ENCODE measurements at regions not wholly inside any gene's neighbourhood (a gene's known extent, or its start where the extent isn't known, plus 50 kb on each side); places are given as distances from the start of the nearest gene placed in this dataset.

- H3K4me1 Mint-ChIP-seq = no peaks in the 10 kb centered on the region
- Histone ChIP-seq H3K79me2 (ENCODE audit: control insufficient read depth, insufficient read depth, low read length) (no peaks in the 10 kb centered on the region), H4K20me1 (ENCODE audit: control insufficient read depth, insufficient read depth, low read length, poor library complexity, severe bottlenecking) (no peaks in the 10 kb centered on the region), H3K4me3 (ENCODE audit: control extremely low read depth in 1 of 5, extremely low read depth in 1 of 5, insufficient read depth in 1 of 5, low read depth in 2 of 5, low read length in 4 of 5) (no peak overlapping the region), H3K9me3 (ENCODE audit: control extremely low read depth in 1 of 3, control insufficient read depth in 2 of 3, insufficient read depth in 1 of 3, low read length in 2 of 3) (peaks cover 0 to 6% (median 0%) of the 10 kb centered on the region in 3 donors), H3K4me2 (replicated peaks; ENCODE audit: low read depth, low read length, poor library complexity, severe bottlenecking) (no peak overlapping the region), H3K36me3 (replicated peaks in 1 of 2; ENCODE audit: control extremely low read depth in 1 of 2, control insufficient read depth in 1 of 2, extremely low read depth in 1 of 2, insufficient read depth in 2 of 2, low read length in 1 of 2) (no peaks in the 10 kb centered on the region), H3K4me1 (ENCODE audit: control insufficient read depth in 2 of 2, insufficient read depth in 2 of 2, low read length in 2 of 2) (no peaks in the 10 kb centered on the region), H3K27me3 (replicated peaks in 1 of 4; ENCODE audit: control extremely low read depth in 1 of 4, control insufficient read depth in 3 of 4, insufficient read depth in 4 of 4, low read length in 3 of 4) (no peaks in the 10 kb centered on the region), H3K9ac (ENCODE audit: low read length) (no peak overlapping the region), H3K27ac (ENCODE audit: low read length in 2 of 2) (no peak overlapping the region), H2AFZ (ENCODE audit: insufficient read depth, low read depth, low read length, poor library complexity, severe bottlenecking) (no peak overlapping the region)
- no peak for DNase-seq
- H3K9me3 Mint-ChIP-seq (ENCODE audit: insufficient read depth) = no peaks in the 10 kb centered on the region
- no peaks in the 10 kb centered on the region for H3K27me3 Mint-ChIP-seq
- TF ChIP-seq CTCF (IDR thresholded peaks at IDR 0.05) (no peak), EZH2 (IDR thresholded peaks at IDR 0.05; ENCODE audit: borderline replicate concordance, insufficient read depth, low read depth, low read length, poor library complexity, severe bottlenecking) (no peak)
- no peak overlapping the region for H3K4me3 Mint-ChIP-seq
- H3K27ac Mint-ChIP-seq = no peak overlapping the region
- ChIA-PET CTCF (no interaction called here), POLR2A (no interaction called here)
- intact Hi-C loops (cut with micrococcal nuclease) = no loop called here
- WGBS (ENCODE audit: insufficient coverage) = 86% methylated on average over 1 of the region's 2 CpGs
- ATAC-seq (ENCODE audit: low read depth) = no peak
Measured at GRCh38 chr9:82260691-82261090, 272.1 kb downstream of the SPATA31D1 start.

GRCh38 chr9:82263619-82264018 is 275.0 kb downstream of the SPATA31D1 start:
- Histone ChIP-seq H3K27ac (ENCODE audit: low read length in 2 of 2) (no peak overlapping the region), H2AFZ (ENCODE audit: insufficient read depth, low read depth, low read length, poor library complexity, severe bottlenecking) (no peak overlapping the region), H3K27me3 (replicated peaks in 1 of 4; ENCODE audit: control extremely low read depth in 1 of 4, control insufficient read depth in 3 of 4, insufficient read depth in 4 of 4, low read length in 3 of 4) (no peaks in the 10 kb centered on the region), H3K36me3 (replicated peaks in 1 of 2; ENCODE audit: control extremely low read depth in 1 of 2, control insufficient read depth in 1 of 2, extremely low read depth in 1 of 2, insufficient read depth in 2 of 2, low read length in 1 of 2) (no peaks in the 10 kb centered on the region), H3K9me3 (ENCODE audit: control extremely low read depth in 1 of 3, control insufficient read depth in 2 of 3, insufficient read depth in 1 of 3, low read length in 2 of 3) (no peaks in the 10 kb centered on the region), H4K20me1 (ENCODE audit: control insufficient read depth, insufficient read depth, low read length, poor library complexity, severe bottlenecking) (no peaks in the 10 kb centered on the region), H3K4me3 (ENCODE audit: control extremely low read depth in 1 of 5, extremely low read depth in 1 of 5, insufficient read depth in 1 of 5, low read depth in 2 of 5, low read length in 4 of 5) (no peak overlapping the region), H3K4me2 (replicated peaks; ENCODE audit: low read depth, low read length, poor library complexity, severe bottlenecking) (no peak overlapping the region), H3K4me1 (ENCODE audit: control insufficient read depth in 2 of 2, insufficient read depth in 2 of 2, low read length in 2 of 2) (no peaks in the 10 kb centered on the region), H3K9ac (ENCODE audit: low read length) (no peak overlapping the region), H3K79me2 (ENCODE audit: control insufficient read depth, insufficient read depth, low read length) (no peaks in the 10 kb centered on the region)
- intact Hi-C loops (cut with micrococcal nuclease) = no loop called here
- no CpG with 5 or more reads among the region's 1 CpG for WGBS (ENCODE audit: insufficient coverage)
- Mint-ChIP-seq H3K27ac (no peak overlapping the region), H3K4me3 (no peak overlapping the region), H3K9me3 (ENCODE audit: insufficient read depth) (no peaks in the 10 kb centered on the region), H3K4me1 (no peaks in the 10 kb centered on the region), H3K27me3 (no peaks in the 10 kb centered on the region)
- no peak for DNase-seq
- POLR2A ChIA-PET = no interaction called here
- TF ChIP-seq CTCF (IDR thresholded peaks at IDR 0.05) = no peak
- ATAC-seq (ENCODE audit: low read depth) = no peak
- CTCF ChIA-PET = no interaction called here
